A204.1 (cell line): ENCODE measurements at regions not wholly inside any gene's neighbourhood (a gene's known extent, or its start where the extent isn't known, plus 50 kb on each side); places are given as distances from the start of the nearest gene placed in this dataset.
A peak's percentile ranks its signal among the peaks of the same experiment; 100 is the strongest.
"Not testable (repeated sequence)": the region's sequence is repeated elsewhere in the genome, so short reads cannot be mapped to it uniquely, and the experiment has no call there.

Source experiments
- FAIRE-seq: peaks from 2 replicates; lab custom pipeline; 2012; peaks lifted over from hg19 to GRCh38; lab: Jason Lieb, UNC

DNA sequence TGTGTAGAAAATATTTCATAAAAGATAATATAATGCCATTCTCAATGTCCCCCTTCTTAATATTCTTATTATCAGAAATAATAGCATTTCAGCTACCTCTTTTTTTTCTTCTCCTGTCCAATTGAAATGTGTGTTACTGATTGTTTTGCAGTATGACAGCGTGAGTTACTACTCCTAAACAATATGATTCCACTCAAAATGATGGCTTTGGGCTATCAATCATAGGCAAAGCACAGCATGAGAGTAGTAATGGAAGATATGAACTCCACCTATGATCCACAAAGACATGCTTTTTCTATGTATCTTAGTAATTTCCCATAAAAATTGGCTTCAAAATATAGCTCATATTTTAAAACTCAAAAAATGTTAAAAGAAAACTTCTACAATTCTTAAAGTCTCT, 867.3 kb upstream of the NUDT12 start:
- no peak for FAIRE-seq

DNA sequence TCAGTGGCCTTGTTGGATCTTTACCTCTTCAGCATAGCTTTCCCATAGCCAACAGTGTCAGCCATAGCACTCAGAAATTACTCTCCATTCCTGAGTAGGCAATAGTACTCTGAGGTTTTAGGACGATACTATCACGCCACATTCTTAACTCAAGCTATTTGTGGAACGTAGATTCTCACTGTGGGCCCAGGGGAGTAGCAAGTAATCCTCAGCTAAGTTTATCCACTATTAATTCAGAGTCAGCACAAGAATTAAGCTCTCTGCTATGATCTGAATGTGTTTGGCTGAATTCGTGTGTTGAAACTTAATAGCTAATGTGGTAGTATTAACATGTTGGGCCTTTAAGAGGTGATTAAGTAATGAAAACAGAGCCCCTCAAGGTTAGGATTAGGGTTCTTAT, 858.8 kb upstream of the NUDT12 start:
- no peak for FAIRE-seq

DNA sequence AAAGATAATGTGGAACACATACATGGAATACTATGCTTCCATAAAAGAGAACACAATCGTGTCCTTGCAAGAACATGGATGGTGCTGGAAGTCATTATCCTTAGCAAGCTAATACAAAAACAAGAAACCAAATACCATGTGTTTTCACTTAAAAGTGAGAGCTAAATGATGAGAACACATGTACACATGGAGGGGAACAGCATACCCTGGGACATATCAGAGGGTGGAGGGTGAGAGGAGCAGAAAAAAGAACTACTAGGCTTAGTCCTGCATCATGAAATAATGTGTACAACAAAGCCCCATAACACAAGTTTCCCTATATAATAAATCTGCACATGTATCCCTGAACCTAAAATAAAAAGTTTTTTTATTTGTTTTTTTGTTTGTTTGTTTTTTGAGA, 855.5 kb upstream of the NUDT12 start:
- FAIRE-seq: no peak

DNA sequence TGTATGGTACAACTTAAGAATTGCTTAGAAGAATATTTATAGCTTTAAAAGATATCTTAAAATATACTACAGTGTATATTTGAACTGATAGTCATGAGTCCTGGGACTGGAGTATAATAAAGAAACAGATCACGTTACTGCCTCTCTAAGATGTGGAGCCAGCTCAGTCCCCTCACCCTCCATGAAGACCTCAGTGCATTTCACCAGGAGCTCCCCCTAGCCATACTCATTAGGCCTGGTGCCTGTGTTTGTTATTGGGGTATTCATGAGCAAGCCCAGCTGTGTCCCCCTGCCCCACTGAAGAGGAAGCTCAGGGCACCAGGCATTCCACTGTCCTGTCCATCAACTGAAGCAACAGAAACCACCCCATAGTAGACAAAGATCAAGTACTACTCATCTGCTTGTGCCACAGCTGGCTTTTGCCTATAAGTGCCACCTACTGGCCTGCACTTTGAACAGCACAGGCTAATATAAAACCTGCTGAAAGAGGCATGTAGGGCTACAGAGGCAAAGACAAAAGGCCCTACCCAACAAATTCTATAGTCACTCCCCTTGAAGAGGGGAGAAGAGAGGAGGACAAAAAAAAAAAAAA, 850.2 kb upstream of the NUDT12 start:
- no peak for FAIRE-seq

DNA sequence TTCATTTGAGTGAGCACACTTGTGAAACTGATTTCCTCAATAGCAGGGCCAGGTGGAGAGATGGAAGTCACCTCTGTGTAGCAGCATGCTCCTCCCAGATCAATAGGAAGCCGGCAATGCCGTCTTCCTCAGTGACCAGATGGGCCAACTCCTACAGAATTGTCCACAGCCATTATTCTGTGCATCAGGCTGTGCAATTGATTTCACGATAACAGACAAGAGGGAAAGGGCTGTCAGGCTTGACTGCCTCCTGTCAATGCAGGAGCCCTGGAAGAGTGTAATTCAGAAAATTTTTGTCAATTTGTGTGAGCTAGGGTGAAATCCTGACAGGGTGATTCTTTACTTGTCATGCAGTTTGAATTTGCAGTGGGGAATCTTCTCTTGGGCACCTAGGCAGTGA, 838.4 kb upstream of the NUDT12 start:
- FAIRE-seq: no peak

DNA sequence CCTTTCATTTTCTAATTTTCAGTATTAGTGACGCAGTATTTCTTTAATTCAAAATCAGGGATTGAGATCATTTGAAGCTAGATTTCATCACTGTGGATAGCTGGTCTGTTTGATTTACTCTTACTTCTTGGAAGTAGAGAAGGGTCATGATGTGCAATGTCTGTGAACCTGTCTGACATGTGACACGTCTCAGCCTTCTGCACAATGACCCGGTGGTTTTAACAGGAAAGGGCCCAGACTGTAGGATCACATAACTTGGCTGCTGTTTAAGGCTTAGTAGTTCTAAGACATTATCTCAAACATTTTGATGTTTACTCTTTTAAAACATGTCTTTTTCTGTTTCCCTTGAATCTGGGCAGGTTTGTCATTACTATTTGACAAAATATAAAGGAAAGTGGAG, 823.3 kb upstream of the NUDT12 start:
- no peak for FAIRE-seq

DNA sequence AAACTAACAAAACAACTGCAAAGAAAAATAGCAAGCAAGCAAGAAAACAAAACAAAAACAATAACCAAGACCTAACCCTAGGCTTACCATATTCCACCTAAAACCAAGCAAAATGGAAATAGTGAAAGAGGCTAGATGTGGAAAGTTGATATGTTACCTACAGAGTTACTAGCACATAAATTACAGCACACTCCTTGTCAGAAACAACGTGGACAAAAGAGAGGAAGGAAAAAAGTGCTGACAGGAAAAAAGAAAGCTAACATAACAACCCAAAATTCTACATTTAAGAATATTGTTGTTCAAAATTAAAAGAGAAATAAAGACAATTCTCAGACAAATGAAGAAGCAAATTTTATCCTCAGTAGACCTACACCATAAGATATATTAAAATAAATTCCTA, 812.8 kb upstream of the NUDT12 start:
- no peak for FAIRE-seq

DNA sequence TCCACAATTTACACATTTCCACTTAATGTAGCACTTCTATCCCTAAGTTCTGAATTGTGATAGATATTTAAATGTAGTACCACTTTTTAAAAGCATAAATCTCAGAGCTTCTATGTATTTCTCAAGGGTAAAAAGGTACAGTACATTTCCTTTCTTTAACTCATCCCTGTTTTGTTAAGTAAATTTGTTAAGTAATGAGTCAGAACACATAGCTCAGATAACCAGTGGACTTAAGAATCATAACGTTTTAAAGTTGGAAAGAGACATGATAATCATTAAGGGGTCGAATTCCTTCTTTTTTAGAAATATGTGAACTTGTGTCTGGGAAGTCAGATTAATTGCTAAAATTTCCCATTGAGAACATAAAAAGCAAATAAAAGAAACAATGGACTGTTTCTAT, 810.2 kb upstream of the NUDT12 start:
- FAIRE-seq: no peak

DNA sequence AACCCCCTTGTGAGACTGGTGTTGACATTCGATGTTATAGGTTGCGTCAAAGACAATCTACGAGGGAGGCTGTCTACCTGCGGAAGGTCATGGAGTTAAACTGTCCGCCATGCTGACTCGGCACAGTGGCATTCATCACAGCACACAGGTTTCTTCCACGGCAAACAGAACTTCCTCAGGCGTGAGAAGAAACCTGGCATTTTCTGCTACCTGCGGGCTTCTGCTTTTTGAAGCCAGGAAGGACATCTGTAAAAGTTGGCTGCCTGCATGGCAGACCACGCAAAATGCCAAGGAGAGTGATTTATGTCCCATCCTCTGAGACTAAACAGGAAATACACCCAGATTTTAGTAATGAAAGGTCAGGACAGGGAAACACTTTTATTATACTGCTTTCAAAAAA, 809.8 kb upstream of the NUDT12 start:
- no peak for FAIRE-seq

DNA sequence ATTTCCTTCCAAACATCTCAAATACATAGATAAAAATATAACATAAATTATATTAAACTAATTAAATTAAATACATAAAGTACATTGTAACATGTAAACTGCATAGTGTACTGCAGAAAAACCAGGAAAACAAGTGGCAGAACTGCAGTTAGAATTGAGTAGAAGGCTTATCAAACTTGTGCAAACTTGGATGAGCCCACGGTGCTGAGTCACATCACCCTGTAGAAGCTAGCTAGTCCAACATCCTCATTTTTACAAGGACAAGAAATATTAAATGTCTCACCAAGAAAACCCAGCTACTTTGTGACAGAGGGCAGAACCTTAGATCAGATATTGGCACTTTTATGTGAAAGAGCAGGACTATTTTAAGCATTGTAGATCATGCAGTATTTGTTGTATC, 807.9 kb upstream of the NUDT12 start:
- FAIRE-seq: no peak

DNA sequence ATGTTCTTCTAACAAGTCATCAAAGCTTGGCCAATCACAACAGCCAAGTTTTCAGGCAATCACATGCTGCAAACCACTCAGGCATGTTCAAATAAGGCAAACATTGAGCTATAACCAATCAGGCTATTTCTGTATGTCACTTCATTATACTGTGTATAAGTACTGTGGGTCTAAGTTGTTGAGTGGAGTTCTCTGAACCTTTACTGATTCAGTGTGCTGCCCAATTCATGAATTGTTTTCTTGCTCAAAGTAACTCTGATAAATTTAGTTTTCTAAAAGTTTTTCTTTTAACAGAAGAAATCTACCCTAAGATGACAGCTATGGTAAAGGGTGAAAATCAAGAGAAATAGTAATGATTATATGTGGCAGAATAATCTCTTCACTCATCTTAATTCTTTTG, 805.4 kb upstream of the NUDT12 start:
- no peak for FAIRE-seq

DNA sequence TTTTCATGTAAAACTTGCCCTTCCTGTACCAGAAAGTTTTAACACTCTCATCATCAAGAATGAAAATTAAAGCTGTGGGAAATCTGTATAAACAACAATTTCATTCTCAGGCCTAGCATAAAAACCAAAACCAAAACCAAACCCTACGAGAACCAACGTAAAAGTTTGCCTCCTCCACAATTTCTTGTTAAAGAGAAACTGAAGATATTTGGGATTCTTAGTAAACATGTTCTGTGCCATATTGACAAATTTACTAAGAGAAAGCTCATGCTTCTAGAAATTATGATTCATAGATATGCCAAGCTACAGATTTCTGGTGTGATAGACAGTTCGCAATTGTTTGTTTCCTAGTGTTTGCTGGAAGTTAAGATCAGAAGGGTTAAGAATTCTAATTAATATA, 801.0 kb upstream of the NUDT12 start:
- FAIRE-seq: no peak

DNA sequence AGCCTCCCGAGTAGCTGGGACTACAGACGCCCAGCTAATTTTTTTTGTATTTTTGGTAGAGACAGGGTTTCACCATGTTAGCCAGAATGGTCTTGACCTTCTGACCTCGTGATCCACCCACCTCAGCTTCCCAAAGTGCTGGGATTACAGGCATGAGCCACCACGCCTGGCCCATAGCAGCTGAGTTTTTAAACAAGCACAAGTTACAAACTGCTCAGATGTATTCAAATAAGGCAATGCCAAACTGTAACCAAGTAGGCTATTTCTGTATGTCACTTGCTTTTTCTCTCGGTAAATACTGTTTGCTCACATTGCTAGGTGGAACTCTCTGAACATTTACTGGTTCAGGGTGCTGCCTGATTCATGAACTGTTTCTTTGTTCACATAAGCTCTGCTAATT, 799.3 kb upstream of the NUDT12 start:
- no peak for FAIRE-seq

DNA sequence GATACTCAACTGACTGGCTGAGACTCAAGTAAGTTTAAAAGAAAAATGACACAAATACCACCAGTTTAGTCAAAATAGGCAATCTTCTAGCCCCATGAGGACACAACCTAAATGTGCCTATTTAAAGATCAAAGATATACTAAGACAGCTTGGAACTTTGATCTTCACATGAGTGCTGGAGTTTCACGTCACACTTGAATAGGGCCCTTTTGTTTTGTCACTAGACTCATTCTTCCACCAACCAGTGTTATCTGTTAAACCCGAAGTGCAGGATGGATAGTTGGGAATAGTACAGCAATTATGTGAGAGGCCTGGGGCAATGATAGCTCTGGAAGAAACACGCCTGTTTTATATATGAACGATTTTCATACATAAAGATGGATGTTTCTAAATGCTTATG, 792.8 kb upstream of the NUDT12 start:
- FAIRE-seq: no peak

DNA sequence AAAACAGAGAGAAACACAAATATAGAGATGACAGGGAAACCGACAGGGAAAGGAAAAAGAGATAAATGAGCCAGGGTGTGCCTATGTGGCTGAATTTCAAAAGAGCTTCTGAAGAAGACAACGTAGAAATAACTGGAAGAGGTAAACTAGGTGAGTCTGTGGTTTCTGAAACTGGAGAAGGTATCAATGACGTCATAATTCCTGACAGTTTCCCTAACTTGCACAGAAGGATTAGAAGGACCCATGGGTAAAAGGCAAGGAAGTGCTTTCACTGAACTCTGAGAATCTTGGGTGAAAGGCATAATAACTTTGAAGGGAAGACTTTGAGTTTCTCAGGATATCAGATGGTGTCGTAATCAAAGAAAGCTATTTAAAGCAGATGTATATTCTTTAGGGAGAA, 790.8 kb upstream of the NUDT12 start:
- FAIRE-seq: no peak

DNA sequence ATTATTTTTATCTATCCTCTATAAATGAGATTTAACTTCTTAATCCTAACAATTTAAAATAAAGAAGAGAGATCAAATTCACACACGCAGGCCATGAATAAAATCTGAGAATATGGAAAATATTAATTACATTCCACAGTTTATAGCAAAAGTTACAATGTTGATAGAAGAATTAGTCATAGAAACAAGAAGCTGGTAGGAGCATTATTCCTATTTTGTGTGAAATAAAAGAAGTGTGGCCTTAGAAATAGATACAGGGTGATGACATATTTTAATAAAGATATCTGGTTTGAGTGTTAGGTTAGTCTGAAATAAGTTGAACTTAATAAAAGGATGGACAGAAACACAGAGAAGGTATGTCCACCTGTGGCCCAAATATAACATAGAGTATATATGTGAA, 790.4 kb upstream of the NUDT12 start:
- no peak for FAIRE-seq

DNA sequence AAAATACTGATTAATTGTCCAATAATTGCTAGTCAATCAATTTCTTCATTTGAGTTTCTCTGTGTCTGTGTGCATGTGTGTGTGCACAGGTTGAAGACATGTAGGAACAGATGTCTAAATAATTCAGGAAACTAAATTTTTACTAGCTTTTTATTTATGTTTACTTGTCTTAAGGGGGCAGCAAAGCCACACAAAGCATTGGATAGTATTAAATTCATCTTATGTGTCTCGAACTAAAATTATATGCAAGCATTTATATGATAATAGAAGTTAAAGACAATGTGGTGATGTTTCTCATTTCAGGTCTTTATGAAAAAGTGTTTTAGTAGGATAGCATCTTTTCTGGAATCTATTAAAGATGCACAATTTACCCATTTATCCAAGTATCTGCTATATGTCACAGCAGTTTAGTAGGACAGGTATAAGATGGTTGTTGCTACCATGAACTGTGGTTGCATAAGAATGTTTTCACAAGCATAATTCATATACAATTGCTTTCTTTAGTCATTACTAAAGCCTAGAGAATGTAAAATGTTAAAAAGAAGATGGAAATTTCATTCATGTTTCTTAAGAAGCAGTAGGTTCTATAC, 784.6 kb upstream of the NUDT12 start:
- peak; percentile 89 for FAIRE-seq

DNA sequence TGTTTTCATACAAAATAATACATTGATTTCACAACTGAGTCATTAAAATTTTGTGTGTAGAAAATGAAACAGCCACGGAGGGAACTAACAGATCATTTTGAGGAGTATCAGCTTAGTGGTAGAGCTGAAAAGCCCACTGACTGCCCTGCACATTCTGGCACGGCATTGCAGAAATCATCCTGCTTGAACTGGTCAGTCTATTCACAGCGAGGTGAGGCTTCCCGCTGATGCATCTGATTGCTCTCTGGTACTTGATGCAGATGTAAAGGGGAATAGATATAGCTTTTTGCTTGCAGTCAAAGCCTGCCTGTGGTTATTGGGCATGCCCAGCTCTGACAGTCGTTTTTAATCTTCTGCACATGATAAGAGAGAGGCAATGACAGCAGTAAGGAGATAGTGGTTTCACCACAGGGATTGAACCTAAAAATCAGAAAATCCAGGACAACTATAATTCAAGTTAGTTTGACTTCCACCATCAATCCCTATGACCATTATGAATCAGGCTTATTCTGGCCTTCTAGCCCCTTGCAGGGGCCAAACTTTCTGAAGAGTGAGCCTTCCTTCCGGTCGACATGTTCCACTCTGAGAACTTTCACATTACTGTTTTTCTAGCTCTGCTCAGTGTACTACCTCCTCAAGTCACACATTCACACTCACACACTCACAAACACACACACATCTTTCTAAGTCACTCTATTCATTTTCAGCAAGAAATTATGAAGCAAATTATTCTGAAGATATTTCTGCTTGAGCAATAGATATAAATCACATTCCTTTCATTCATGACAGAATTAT, 782.8 kb upstream of the NUDT12 start:
- FAIRE-seq: no peak

DNA sequence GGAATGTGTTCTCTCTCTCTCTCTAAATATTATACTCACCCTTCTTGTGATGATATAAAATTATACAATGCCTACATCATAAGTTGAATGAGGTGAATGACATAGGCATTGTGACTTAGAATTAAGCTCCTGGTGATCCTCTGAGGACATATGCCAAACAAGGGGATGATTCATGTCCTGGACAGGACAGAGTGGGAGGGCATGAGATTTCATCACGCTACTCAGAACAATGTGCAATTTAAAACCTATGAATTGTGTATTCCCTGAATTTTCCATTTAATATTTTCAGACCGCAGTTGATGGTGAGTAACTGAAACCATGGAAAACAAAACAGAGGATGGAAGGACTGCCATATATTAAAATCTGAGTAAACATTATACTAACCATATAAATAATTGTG, 782.2 kb upstream of the NUDT12 start:
- no peak for FAIRE-seq

DNA sequence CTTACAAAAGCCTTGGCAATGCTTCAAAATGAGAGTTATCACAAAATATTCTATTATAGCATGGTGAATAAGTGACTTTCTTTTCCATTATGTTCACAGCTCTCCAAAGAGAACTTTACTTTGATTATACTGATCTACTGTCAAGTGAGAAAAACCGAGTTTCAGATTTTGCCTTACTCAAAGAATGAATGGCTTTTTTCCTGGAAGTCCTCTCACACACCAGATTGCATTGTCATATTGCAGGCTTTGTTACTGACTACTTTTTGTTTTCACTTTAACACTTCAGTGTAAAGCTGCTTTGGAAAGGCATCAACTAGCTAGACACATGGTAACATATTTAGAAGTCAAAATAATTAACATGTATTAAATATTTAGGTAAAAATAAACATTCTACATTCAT, 765.2 kb upstream of the NUDT12 start:
- no peak for FAIRE-seq

DNA sequence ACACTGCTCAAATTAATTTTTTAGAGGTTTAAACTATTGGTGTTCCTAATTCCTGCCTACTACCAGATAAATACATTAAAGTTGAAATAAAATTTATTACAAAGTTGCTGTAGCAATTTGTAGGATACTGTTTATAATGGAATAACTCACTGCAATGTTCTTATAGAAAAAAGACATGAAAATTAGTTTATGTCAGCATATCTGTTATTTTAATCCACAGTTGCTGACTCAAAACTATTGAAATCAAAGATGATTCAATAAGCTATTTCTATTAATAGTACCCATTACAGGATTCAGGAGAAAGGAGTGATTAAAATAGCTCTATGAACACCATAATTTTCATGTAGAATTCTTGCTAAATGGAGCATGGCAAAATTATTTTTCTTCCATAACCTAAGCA, 764.4 kb upstream of the NUDT12 start:
- FAIRE-seq: no peak

DNA sequence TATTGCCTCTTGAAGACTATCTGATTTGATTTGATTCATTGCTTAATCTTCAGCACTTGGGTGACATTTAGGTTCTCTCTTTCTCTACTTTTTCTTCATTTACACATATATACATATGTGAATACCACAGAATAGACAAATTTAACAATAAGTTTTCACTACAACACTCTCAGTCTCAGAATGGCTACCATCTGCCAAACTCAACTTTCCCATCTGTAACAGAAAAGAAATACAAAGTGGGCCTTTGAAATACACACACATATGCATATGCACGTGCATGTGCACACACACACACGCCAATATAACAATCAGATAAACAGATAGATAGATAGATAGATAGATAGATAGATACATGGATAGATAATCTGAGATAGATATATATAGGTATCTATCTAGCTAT, 762.8 kb upstream of the NUDT12 start:
- FAIRE-seq: no peak

DNA sequence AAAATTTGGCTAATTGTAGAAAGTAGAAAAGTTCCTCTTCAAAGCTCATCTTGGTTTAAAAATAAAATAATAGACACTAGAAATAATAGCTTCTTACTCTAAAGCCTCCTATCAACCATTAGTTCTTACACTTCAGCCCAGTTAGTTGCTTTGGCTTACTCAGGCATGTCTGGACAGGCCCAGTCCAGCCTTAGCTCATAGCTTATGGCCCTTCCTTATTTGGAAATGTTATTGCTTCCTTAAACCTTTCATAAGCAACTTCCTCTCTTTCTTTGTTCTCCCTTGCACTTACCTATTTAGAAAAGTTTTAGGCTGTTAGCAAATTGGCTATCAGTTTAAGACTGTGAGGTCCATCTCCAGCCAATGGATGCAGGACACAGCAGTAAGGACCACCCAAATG, 754.1 kb upstream of the NUDT12 start:
- not testable (repeated sequence) for FAIRE-seq

DNA sequence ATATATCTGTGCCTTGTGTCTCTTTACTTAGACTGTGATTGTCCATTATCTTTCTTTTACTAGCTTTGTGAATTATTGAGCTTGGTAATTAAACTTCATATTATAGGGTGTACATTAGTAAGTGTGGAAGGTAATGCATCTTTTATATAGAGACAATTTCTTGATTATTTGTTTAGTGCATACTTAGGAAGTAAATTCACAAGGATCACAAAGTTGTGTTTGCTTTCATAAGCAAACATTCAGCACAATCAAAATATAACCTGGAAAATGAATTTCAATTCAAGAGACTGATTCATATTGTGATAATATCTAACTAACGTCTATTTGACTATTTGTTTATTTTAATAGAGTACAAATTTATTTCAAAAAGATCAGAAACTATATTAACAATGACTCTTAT, 749.9 kb upstream of the NUDT12 start:
- no peak for FAIRE-seq
